PFSK-1 (cell line): ENCODE measurements at regions not wholly inside any gene's neighbourhood (a gene's known extent, or its start where the extent isn't known, plus 50 kb on each side); places are given as distances from the start of the nearest gene placed in this dataset.

Experiments
- POLR2AphosphoS5 ChIP-seq: IDR thresholded peaks from 2 replicates; pipeline ENCODE4 v1.6.1; 2012; ENCODE audit warnings: low read depth, mild to moderate bottlenecking, control low read depth, low read length, moderate library complexity
- REST ChIP-seq, 2 experiments: IDR thresholded peaks; 2 replicates each; pipeline versions ENCODE4 v1.6.1 to v1.8.0; 2011 to 2012; ENCODE audit warnings: low read depth in 2 of 2, low read length in 2 of 2, control low read depth in 1 of 2, inconsistent platforms in 1 of 2, mild to moderate bottlenecking in 1 of 2, moderate library complexity in 1 of 2; ENCODE audit not compliant: insufficient read depth in 1 of 2
- SIN3A ChIP-seq: IDR thresholded peaks from 2 replicates; pipeline ENCODE4 v1.6.1; 2012; ENCODE audit warnings: mild to moderate bottlenecking, low read length, moderate library complexity, borderline replicate concordance; ENCODE audit not compliant: insufficient read depth

DNA sequence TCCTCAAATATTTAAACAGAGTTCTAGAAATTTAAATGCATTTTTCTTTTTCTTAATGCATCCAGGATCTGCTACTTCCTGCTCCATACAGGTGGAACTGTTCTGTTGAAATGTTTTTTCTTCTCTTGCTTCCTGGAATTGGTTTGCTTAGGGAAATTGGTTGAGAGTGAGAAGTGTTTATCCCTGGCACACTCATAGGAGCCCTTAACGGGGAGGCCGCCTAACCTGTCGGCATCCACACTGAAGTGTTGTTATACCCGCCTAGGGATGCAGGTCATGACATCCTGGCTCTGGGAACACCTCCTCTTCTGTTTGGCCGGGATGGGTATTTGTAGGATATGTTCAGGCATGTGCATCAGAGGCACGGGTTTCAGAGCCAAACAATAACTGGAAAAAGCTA is 239.7 kb downstream of the GADD45G start:
- TF ChIP-seq REST (IDR thresholded peaks at IDR 0.05; ENCODE audit: insufficient read depth in 1 of 2, low read depth in 2 of 2, low read length in 2 of 2) (no peak), POLR2AphosphoS5 (no peak), SIN3A (no peak)
